ENCODE measurements at regions not wholly inside any gene's neighbourhood (a gene's known extent, or its start where the extent isn't known, plus 50 kb on each side); places are given as distances from the start of the nearest gene placed in this dataset.
"Not testable (repeated sequence)": the region's sequence is repeated elsewhere in the genome, so short reads cannot be mapped to it uniquely, and the experiment has no call there.

GRCh38 chr15:57767481-57767880, 61.0 kb downstream of the POLR2M start:
- DNase-seq (ENCODE audit: low spot score), result no peak

GRCh38 chr15:57769266-57769665, 62.8 kb downstream of the POLR2M start:
- no peak for DNase-seq (ENCODE audit: low spot score)

DNA sequence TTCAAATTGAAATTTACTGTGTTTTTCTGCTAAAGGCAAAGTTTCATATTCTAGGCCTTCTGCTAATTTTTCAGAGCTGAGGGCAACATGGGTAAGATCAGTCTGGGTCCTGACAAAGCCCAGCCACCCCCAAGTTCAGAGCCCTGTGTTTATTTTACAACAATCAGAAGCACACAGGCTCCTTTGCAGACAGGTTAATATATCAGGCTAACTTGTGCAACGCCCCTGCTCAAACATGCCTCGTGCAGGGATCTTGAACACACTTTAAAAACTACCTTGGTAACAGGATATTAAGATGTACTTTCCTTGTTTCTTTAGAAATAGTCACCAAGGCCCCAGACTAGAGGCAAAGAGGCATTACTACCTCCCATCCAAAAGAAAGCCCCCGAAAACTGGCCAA, 64.0 kb downstream of the POLR2M start:
- no peak for DNase-seq (ENCODE audit: low spot score)

DNA sequence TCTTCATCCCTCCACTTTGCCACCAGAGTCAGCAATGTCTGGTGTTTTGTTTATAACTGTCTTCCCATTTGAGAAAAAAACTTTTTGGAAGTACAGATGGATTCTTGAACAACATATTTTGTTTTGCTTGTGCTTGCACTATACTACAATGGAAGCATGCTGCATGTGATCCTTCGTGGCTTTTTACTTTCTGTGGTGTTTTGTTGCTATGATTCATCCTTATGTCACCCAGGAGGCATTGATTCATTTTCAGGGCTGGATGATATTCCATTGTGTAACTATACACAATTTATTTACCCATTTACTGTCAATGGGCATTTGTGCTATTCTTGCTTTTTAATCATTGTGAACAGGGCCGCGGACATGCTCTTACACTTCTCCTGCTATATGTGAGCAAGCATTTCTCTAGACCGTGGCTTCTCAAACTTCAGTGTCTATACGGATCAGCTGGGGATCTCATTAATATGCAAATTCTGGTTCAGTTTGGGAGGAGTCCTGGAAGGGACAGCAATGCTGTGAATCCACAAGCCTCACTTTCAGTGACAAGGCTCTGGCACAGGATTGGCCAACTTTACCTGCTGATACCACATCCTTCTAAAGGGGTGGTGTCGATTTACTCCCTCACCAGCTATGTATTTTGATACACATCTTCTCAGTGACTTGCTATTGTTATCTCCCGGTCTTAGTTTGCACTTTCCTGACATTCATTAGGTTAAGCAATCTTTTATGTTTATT, 65.9 kb downstream of the POLR2M start:
- no peak for DNase-seq (ENCODE audit: low spot score)

- no peak for DNase-seq (ENCODE audit: low spot score)
Measured at GRCh38 chr15:57773051-57773450, 66.5 kb downstream of the POLR2M start.

- DNase-seq (ENCODE audit: low spot score), result no peak
Measured at GRCh38 chr15:57777003-57777402, 70.5 kb downstream of the POLR2M start.

GRCh38 chr15:57780471-57780870, 74.0 kb downstream of the POLR2M start:
- no peak for DNase-seq (ENCODE audit: low spot score)

- no peak for DNase-seq (ENCODE audit: low spot score)
Measured at GRCh38 chr15:57782731-57783130, 76.2 kb downstream of the POLR2M start.

GRCh38 chr15:57784081-57784511, 77.6 kb downstream of the POLR2M start:
- no peak for DNase-seq (ENCODE audit: low spot score)

- DNase-seq (ENCODE audit: low spot score), result no peak
Measured at GRCh38 chr15:57785039-57785438, 78.5 kb downstream of the POLR2M start.

GRCh38 chr15:57785959-57786358, 79.4 kb downstream of the POLR2M start:
- DNase-seq (ENCODE audit: low spot score), result no peak

- no peak for DNase-seq (ENCODE audit: low spot score)
Measured at GRCh38 chr15:57789225-57789624, 82.7 kb downstream of the POLR2M start.

DNA sequence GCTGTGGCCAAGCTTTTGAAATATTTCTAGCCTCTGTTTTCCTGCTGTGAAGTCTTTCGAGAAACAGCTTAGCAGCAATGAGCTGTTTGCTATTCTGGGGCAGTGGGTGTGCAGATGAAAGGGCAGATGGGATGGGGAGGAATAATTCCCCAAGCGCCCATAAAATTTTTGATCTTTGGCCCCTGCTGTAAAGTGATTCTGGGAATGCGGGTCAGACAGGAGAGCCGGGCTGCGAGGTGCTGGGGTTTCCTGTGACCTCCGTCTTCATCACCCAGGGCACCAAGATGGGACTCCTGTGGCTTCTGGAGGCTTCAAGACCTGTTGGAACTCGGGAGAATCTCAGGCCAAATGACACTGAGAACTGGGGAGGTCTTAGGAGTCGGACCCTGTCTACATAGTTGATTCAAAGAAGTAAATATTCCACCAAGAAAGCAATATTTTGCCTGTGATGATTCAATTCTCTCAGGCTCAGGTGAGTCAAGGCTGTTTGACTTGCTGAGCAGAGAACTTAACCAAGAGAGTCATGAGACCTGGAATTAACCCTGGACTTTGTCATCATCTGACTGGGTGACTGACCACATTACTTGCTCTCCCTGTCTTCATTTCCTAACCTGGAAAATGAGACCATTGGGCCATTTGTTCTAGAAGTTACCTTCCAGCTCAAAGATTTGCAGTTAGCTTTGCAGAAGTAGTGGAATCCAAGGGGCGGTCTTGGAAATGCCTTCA, 86.4 kb downstream of the POLR2M start:
- no peak for DNase-seq (ENCODE audit: low spot score)

DNA sequence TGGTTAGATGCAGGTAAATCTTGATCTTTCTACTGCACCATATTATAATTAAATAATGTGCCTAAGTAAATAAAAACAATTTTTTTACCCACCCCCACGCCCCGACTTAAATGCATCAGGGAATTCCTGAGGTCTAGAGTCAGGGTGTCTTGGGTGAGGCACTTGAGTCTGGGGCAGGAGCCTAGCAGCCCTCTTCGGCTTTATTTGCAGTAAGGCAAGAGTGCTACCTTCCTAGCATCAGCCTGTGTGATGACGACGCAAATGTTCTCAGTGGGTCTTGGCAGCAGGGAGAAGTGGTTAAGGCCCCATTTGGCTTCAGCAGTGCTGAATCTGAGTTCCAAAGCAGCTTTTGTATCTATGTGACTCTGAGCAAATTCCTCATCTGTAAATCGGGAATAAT, 88.7 kb downstream of the POLR2M start:
- no peak for DNase-seq (ENCODE audit: low spot score)

DNA sequence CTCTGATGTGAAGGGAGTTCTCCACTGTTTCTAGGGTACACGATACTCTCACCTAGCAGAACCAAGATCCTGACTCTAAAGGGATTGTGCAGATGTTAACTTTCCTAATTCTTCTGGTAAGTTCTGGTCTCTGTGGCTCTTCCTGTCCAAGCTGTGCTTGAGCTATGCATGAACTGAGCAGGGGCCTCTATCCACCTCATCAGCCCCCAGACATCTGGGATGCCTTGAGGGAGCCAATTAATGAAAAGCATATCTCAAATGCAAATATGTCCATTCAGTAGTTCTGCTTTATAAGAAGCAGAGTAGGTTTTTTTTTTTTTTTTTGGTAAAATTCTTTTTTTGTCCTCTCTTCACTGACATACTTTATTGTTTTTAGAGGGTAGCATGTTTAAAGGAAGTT, 89.6 kb downstream of the POLR2M start:
- DNase-seq (ENCODE audit: low spot score), result no peak

- DNase-seq (ENCODE audit: low spot score), result no peak
Measured at GRCh38 chr15:57797110-57797509, 90.6 kb downstream of the POLR2M start.

GRCh38 chr15:57797568-57798267, 91.2 kb downstream of the POLR2M start:
- DNase-seq (ENCODE audit: low spot score), result no peak

GRCh38 chr15:57806003-57806402, 99.5 kb downstream of the POLR2M start:
- no peak for DNase-seq (ENCODE audit: low spot score)

- not testable (repeated sequence) for DNase-seq (ENCODE audit: low spot score)
Measured at GRCh38 chr15:57809285-57809684, 102.8 kb downstream of the POLR2M start.

- no peak for DNase-seq (ENCODE audit: low spot score)
Measured at GRCh38 chr15:57816599-57816998, 110.1 kb downstream of the POLR2M start.

- DNase-seq (ENCODE audit: low spot score), result no peak
Measured at GRCh38 chr15:57819646-57820045, 113.1 kb downstream of the POLR2M start.

DNA sequence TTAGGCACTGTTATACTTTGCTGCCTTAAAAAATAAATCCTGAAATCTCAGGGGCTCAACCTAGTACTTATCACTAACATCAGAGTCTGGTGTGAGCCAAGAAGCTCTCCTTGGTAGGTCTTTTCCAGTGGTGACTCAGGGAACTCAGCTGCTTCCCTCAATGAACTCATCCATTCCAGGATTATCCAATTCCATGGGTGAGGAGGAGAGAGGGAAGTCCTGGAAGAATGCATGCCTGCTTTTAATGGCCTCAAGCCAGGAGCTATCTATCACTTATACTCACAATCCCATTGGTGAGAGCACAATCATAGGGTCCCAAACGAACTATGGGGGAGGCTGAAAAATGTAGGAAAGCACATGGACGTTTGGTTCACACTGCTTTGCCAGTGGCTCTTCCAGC, 113.6 kb downstream of the POLR2M start:
- DNase-seq (ENCODE audit: low spot score), result no peak

GRCh38 chr15:57821826-57822225, 115.3 kb downstream of the POLR2M start:
- no peak for DNase-seq (ENCODE audit: low spot score)
